A673 (cell line): ENCODE measurements at regions not wholly inside any gene's neighbourhood (a gene's known extent, or its start where the extent isn't known, plus 50 kb on each side); places are given as distances from the start of the nearest gene placed in this dataset.

Experiments
- BruUV-seq: library from RNA; stranded (reverse); fragments of 400-500 nt; replicated peaks from 2 replicates; lab custom pipeline; 2021; lab: Mats Ljungman, UMichigan
- CTCF ChIA-PET: fragments of 300-600 bp; sonication (Branson Sonifier 250); formaldehyde crosslinking; loops from one replicate; lab custom pipeline; 2022; ENCODE audit warnings: antibody characterized with exemption; lab: Charles Lee
- POLR2A ChIA-PET: fragments of 300-600 bp; sonication (Branson Sonifier 250); formaldehyde crosslinking; loops from one replicate; lab custom pipeline; 2022; ENCODE audit warnings: antibody characterized with exemption; ENCODE audit not compliant: low non-redundant PET; lab: Charles Lee
- DNase-seq: peaks from one replicate; pipeline ENCODE4 v3.0.0-alpha.2; 2015; ENCODE audit warnings: low spot score
- H3K27ac ChIP-seq: fragments of 200-600 bp; sonication (generic); 2 replicates; pipeline ENCODE4 v1.5.1; 2016; ENCODE audit warnings: mixed run types, low read depth, mild to moderate bottlenecking, mixed read lengths, antibody characterized with exemption, low read length; ENCODE audit not compliant: poor library complexity, severe bottlenecking
- H3K27me3 ChIP-seq: fragments of 200-600 bp; sonication (generic); replicated peaks from 2 replicates; pipeline ENCODE4 v1.6.1; 2017; ENCODE audit warnings: mixed run types, low read depth, mild to moderate bottlenecking, mixed read lengths, antibody characterized with exemption, low read length; ENCODE audit not compliant: insufficient read depth, poor library complexity
- H3K36me3 ChIP-seq: fragments of 200-600 bp; sonication (generic); 2 replicates; pipeline ENCODE4 v1.6.1; 2016; ENCODE audit warnings: mixed run types, mild to moderate bottlenecking, mixed read lengths, antibody characterized with exemption, low read length; ENCODE audit not compliant: insufficient read depth, poor library complexity, severe bottlenecking
- H3K4me1 ChIP-seq: fragments of 200-600 bp; sonication (generic); 2 replicates; pipeline ENCODE4 v1.6.1; 2017; ENCODE audit warnings: mixed run types, mild to moderate bottlenecking, mixed read lengths, antibody characterized with exemption, low read length; ENCODE audit not compliant: insufficient read depth, poor library complexity, severe bottlenecking
- H3K4me3 ChIP-seq: fragments of 200-600 bp; sonication (generic); 2 replicates; pipeline ENCODE4 v1.5.1; 2016; ENCODE audit warnings: low read depth, mixed run types, mild to moderate bottlenecking, mixed read lengths, low read length; ENCODE audit not compliant: poor library complexity, severe bottlenecking
- H3K9me3 ChIP-seq: fragments of 200-600 bp; sonication (generic); 2 replicates; pipeline ENCODE4 v1.6.1; 2016; ENCODE audit warnings: mixed run types, low read depth, mild to moderate bottlenecking, mixed read lengths, antibody characterized with exemption, low read length; ENCODE audit not compliant: poor library complexity, severe bottlenecking
- CTCF ChIP-seq: fragments of 300-800, 200-600 bp; sonication (generic); conservative IDR thresholded peaks from 2 replicates; pipeline ENCODE4 v1.5.1; 2017; ENCODE audit warnings: low read depth, mild to moderate bottlenecking, antibody characterized with exemption, low read length, moderate library complexity, mixed read lengths
- EZH2 ChIP-seq: fragments of 200-600 bp; sonication (generic); IDR thresholded peaks from 2 replicates; pipeline ENCODE4 v1.6.1; 2017; ENCODE audit warnings: borderline replicate concordance, low read depth, mild to moderate bottlenecking, mixed read lengths, antibody characterized with exemption, low read length; ENCODE audit not compliant: poor library complexity, severe bottlenecking
- intact Hi-C: fragments of 100-400 bp; cut with micrococcal nuclease; formaldehyde crosslinking; loops from one replicate; pipeline ENCODE4 v1.10.0; 2022; ENCODE audit not compliant: unreplicated experiment

GRCh38 chr7:3195160-3195559, 105.9 kb upstream of the SDK1 start:
- Histone ChIP-seq H3K27ac (no peak overlapping the region), H3K36me3 (no peaks in the 10 kb centered on the region), H3K9me3 (no peaks in the 10 kb centered on the region), H3K4me1 (no peaks in the 10 kb centered on the region), H3K4me3 (no peak overlapping the region), H3K27me3 (no peaks in the 10 kb centered on the region)
- BruUV-seq = no TSS peak
- TF ChIP-seq CTCF (no peak), EZH2 (no peak)
- no peak for DNase-seq
- intact Hi-C loops = no loop called here
- CTCF ChIA-PET = no interaction called here
- POLR2A ChIA-PET = no interaction called here

GRCh38 chr7:3196629-3197400, 104.2 kb upstream of the SDK1 start:
- TF ChIP-seq EZH2 (no peak), CTCF (no peak)
- POLR2A ChIA-PET = interaction anchor here (0.6 kb wide), 1 partner anchor 402 kb away, joined by 3 read pairs; no protein-coding TSS in a partner anchor
- no peak for DNase-seq
- Histone ChIP-seq H3K4me1 (no peaks in the 10 kb centered on the region), H3K36me3 (no peaks in the 10 kb centered on the region), H3K4me3 (no peak overlapping the region), H3K27me3 (no peaks in the 10 kb centered on the region), H3K9me3 (no peaks in the 10 kb centered on the region), H3K27ac (no peak overlapping the region)
- intact Hi-C loops = no loop called here
- CTCF ChIA-PET = no interaction called here
- no TSS peak for BruUV-seq

GRCh38 chr7:3197567-3198213, 103.4 kb upstream of the SDK1 start:
- POLR2A ChIA-PET = no interaction called here
- Histone ChIP-seq H3K9me3 (no peaks in the 10 kb centered on the region), H3K4me1 (no peaks in the 10 kb centered on the region), H3K4me3 (no peak overlapping the region), H3K27me3 (no peaks in the 10 kb centered on the region), H3K27ac (no peak overlapping the region), H3K36me3 (no peaks in the 10 kb centered on the region)
- intact Hi-C loops = no loop called here
- BruUV-seq = no TSS peak
- no peak for DNase-seq
- TF ChIP-seq CTCF (no peak), EZH2 (no peak)
- CTCF ChIA-PET = no interaction called here
